ENCODE measurements at regions not wholly inside any gene's neighbourhood (a gene's known extent, or its start where the extent isn't known, plus 50 kb on each side); places are given as distances from the start of the nearest gene placed in this dataset.

GRCh38 chr22:22396741-22397291, 111.7 kb downstream of the ZNF280B start:
- DNase-seq (ENCODE audit: low spot score): no peak

GRCh38 chr22:22397292-22397870, 111.2 kb downstream of the ZNF280B start:
- peak; percentile 89 for DNase-seq (ENCODE audit: low spot score)

- no peak for DNase-seq (ENCODE audit: low spot score)
These were observed 110.5 kb downstream of the ZNF280B start for GRCh38 chr22:22397875-22398524.

GRCh38 chr22:22398530-22399327, 109.8 kb downstream of the ZNF280B start:
- no peak for DNase-seq (ENCODE audit: low spot score)

- no peak for DNase-seq (ENCODE audit: low spot score)
These were observed 108.4 kb downstream of the ZNF280B start for GRCh38 chr22:22400099-22400498.

GRCh38 chr22:22400964-22401363, 107.6 kb downstream of the ZNF280B start:
- DNase-seq (ENCODE audit: low spot score): no peak

- DNase-seq (ENCODE audit: low spot score): no peak
These were observed 107.2 kb downstream of the ZNF280B start for GRCh38 chr22:22401381-22401780.

- no peak for DNase-seq (ENCODE audit: low spot score)
These were observed 105.2 kb downstream of the ZNF280B start for GRCh38 chr22:22403306-22403705.

GRCh38 chr22:22403771-22404170, 104.8 kb downstream of the ZNF280B start:
- DNase-seq (ENCODE audit: low spot score): no peak

GRCh38 chr22:22404598-22405284, 103.8 kb downstream of the ZNF280B start:
- no peak for DNase-seq (ENCODE audit: low spot score)

GRCh38 chr22:22406445-22407027, 102.0 kb downstream of the ZNF280B start:
- no peak for DNase-seq (ENCODE audit: low spot score)

- DNase-seq (ENCODE audit: low spot score): no peak
These were observed 101.5 kb downstream of the ZNF280B start for GRCh38 chr22:22407061-22407460.

GRCh38 chr22:22408269-22408668, 100.3 kb downstream of the ZNF280B start:
- DNase-seq (ENCODE audit: low spot score): no peak

- DNase-seq (ENCODE audit: low spot score): peak; percentile 42
These were observed 99.5 kb downstream of the ZNF280B start for GRCh38 chr22:22408731-22409696.

- no peak for DNase-seq (ENCODE audit: low spot score)
These were observed 98.4 kb downstream of the ZNF280B start for GRCh38 chr22:22410121-22410520.

GRCh38 chr22:22410677-22411076, 97.9 kb downstream of the ZNF280B start:
- DNase-seq (ENCODE audit: low spot score): no peak

GRCh38 chr22:22414266-22414665, 94.3 kb downstream of the ZNF280B start:
- DNase-seq (ENCODE audit: low spot score): no peak

GRCh38 chr22:22417495-22418162, 90.9 kb downstream of the ZNF280B start:
- DNase-seq (ENCODE audit: low spot score): no peak

GRCh38 chr22:22418163-22418549, 90.4 kb downstream of the ZNF280B start:
- no peak for DNase-seq (ENCODE audit: low spot score)

GRCh38 chr22:22418957-22419356, 89.6 kb downstream of the ZNF280B start:
- DNase-seq (ENCODE audit: low spot score): no peak
